DND-41 (cell line): ENCODE measurements at regions not wholly inside any gene's neighbourhood (a gene's known extent, or its start where the extent isn't known, plus 50 kb on each side); places are given as distances from the start of the nearest gene placed in this dataset.

Experiments used
- CTCF ChIP-seq: IDR thresholded peaks from 2 replicates; pipeline ENCODE4 v1.5.1; 2012; ENCODE audit warnings: borderline replicate concordance, low read length, moderate library complexity, mild to moderate bottlenecking; ENCODE audit not compliant: poor library complexity, severe bottlenecking; ENCODE audit errors: extremely low read depth
- EZH2 ChIP-seq: IDR thresholded peaks from 3 replicates; pipeline ENCODE4 v1.6.1; 2012; ENCODE audit warnings: borderline replicate concordance, low read depth, mild to moderate bottlenecking, moderate library complexity, low read length, inconsistent platforms; ENCODE audit not compliant: severe bottlenecking

GRCh38 chr11:22449441-22449840, 111.3 kb downstream of the SLC17A6 start:
- TF ChIP-seq EZH2, result no peak
- no peak for TF ChIP-seq CTCF
